Iris pigment epithelial cell (primary cell): ENCODE measurements at regions not wholly inside any gene's neighbourhood (a gene's known extent, or its start where the extent isn't known, plus 50 kb on each side); places are given as distances from the start of the nearest gene placed in this dataset.

Source experiments
- DNase-seq: peaks from one replicate; pipeline ENCODE4 v3.0.0-alpha.2; 2011; ENCODE audit warnings: low read depth

GRCh38 chr22:47854680-47855079, 1092.2 kb downstream of the TBC1D22A start:
- no peak for DNase-seq

GRCh38 chr22:47854251-47854650, 1091.8 kb downstream of the TBC1D22A start:
- no peak for DNase-seq

- DNase-seq, result no peak
Measured at GRCh38 chr22:47853750-47854149, 1091.3 kb downstream of the TBC1D22A start.

- no peak for DNase-seq
Measured at GRCh38 chr22:47851586-47851985, 1089.1 kb downstream of the TBC1D22A start.

GRCh38 chr22:47850644-47851151, 1088.2 kb downstream of the TBC1D22A start:
- DNase-seq, result no peak

- no peak for DNase-seq
Measured at GRCh38 chr22:47849576-47849975, 1087.1 kb downstream of the TBC1D22A start.

- no peak for DNase-seq
Measured at GRCh38 chr22:47848184-47848920, 1085.9 kb downstream of the TBC1D22A start.

- DNase-seq, result no peak
Measured at GRCh38 chr22:47847131-47847890, 1084.9 kb downstream of the TBC1D22A start.

- DNase-seq, result no peak
Measured at GRCh38 chr22:47846206-47846605, 1083.8 kb downstream of the TBC1D22A start.

- DNase-seq, result no peak
Measured at GRCh38 chr22:47842119-47842518, 1079.7 kb downstream of the TBC1D22A start.

GRCh38 chr22:47841156-47841555, 1078.7 kb downstream of the TBC1D22A start:
- DNase-seq, result no peak

GRCh38 chr22:47839595-47840227, 1077.3 kb downstream of the TBC1D22A start:
- DNase-seq, result no peak

GRCh38 chr22:47837703-47838102, 1075.3 kb downstream of the TBC1D22A start:
- peak; percentile 27 for DNase-seq

GRCh38 chr22:47836957-47837356, 1074.5 kb downstream of the TBC1D22A start:
- DNase-seq, result peak; percentile 5

GRCh38 chr22:47835726-47836125, 1073.3 kb downstream of the TBC1D22A start:
- peak; percentile 82 for DNase-seq

- DNase-seq, result no peak
Measured at GRCh38 chr22:47826016-47826415, 1063.6 kb downstream of the TBC1D22A start.

- no peak for DNase-seq
Measured at GRCh38 chr22:47822422-47822821, 1060.0 kb downstream of the TBC1D22A start.

GRCh38 chr22:47818496-47818895, 1056.0 kb downstream of the TBC1D22A start:
- DNase-seq, result no peak

- DNase-seq, result no peak
Measured at GRCh38 chr22:47817380-47817779, 1054.9 kb downstream of the TBC1D22A start.

GRCh38 chr22:47816863-47817210, 1054.4 kb downstream of the TBC1D22A start:
- no peak for DNase-seq

- DNase-seq, result no peak
Measured at GRCh38 chr22:47816121-47816862, 1053.8 kb downstream of the TBC1D22A start.

GRCh38 chr22:47814474-47814873, 1052.0 kb downstream of the TBC1D22A start:
- DNase-seq, result no peak
